HG03575 (cell line): ENCODE measurements at regions not wholly inside any gene's neighbourhood (a gene's known extent, or its start where the extent isn't known, plus 50 kb on each side); places are given as distances from the start of the nearest gene placed in this dataset.

ENCODE experiments used
- ATAC-seq: cut with Tn5 transposase; IDR thresholded peaks from one replicate; pipeline ENCODE4 v1.9.1; 2021; ENCODE audit not compliant: unreplicated experiment, insufficient number of reproducible peaks, low FRiP score; ENCODE audit errors: extremely low read depth

- no peak for ATAC-seq
Measured at GRCh38 chr12:91566328-91567099, 383.9 kb upstream of the DCN start.

- ATAC-seq = no peak
Measured at GRCh38 chr12:91565846-91566245, 383.2 kb upstream of the DCN start.

GRCh38 chr12:91565246-91565645 lies 382.6 kb upstream of the DCN start:
- no peak for ATAC-seq

GRCh38 chr12:91563011-91563765 lies 380.6 kb upstream of the DCN start:
- ATAC-seq = no peak

- ATAC-seq = no peak
Measured at GRCh38 chr12:91562476-91562875, 379.9 kb upstream of the DCN start.

GRCh38 chr12:91561958-91562325 lies 379.3 kb upstream of the DCN start:
- ATAC-seq = no peak

- ATAC-seq = no peak
Measured at GRCh38 chr12:91561301-91561957, 378.8 kb upstream of the DCN start.

- no peak for ATAC-seq
Measured at GRCh38 chr12:91556909-91557308, 374.3 kb upstream of the DCN start.

GRCh38 chr12:91555436-91556415 lies 373.1 kb upstream of the DCN start:
- no peak for ATAC-seq

GRCh38 chr12:91551927-91552326 lies 369.3 kb upstream of the DCN start:
- ATAC-seq = no peak

- no peak for ATAC-seq
Measured at GRCh38 chr12:91551242-91551641, 368.6 kb upstream of the DCN start.

GRCh38 chr12:91542666-91543065 lies 360.0 kb upstream of the DCN start:
- ATAC-seq = no peak

GRCh38 chr12:91542067-91542466 lies 359.4 kb upstream of the DCN start:
- ATAC-seq = no peak

GRCh38 chr12:91538418-91538817 lies 355.8 kb upstream of the DCN start:
- ATAC-seq = no peak

- ATAC-seq = no peak
Measured at GRCh38 chr12:91533366-91533765, 350.7 kb upstream of the DCN start.

GRCh38 chr12:91529829-91530228 lies 347.2 kb upstream of the DCN start:
- no peak for ATAC-seq

- no peak for ATAC-seq
Measured at GRCh38 chr12:91523831-91524230, 341.2 kb upstream of the DCN start.

GRCh38 chr12:91516695-91517047 lies 334.1 kb upstream of the DCN start:
- no peak for ATAC-seq
